Stimulated activated CD8-positive, alpha-beta memory T cell treated with anti-CD3 and anti-CD28 coated beads, Interleukin-7, amount 100 ng/mL, for 48 hours (primary cell): ENCODE measurements at regions not wholly inside any gene's neighbourhood (a gene's known extent, or its start where the extent isn't known, plus 50 kb on each side); places are given as distances from the start of the nearest gene placed in this dataset.
A peak's percentile ranks its signal among the peaks of the same experiment; 100 is the strongest.

ENCODE experiments used
- DNase-seq, 2 donors: peaks; one replicate each; pipeline ENCODE4 v3.0.0-alpha.2; 2020; ENCODE audit warnings: low read depth in 1 of 2; ENCODE audit errors: extremely low read depth in 1 of 2

GRCh38 chr6:144711661-144712060 lies 426.5 kb downstream of the UTRN start:
- DNase-seq: no peak

GRCh38 chr6:144712541-144712940 lies 427.4 kb downstream of the UTRN start:
- no peak for DNase-seq

DNA sequence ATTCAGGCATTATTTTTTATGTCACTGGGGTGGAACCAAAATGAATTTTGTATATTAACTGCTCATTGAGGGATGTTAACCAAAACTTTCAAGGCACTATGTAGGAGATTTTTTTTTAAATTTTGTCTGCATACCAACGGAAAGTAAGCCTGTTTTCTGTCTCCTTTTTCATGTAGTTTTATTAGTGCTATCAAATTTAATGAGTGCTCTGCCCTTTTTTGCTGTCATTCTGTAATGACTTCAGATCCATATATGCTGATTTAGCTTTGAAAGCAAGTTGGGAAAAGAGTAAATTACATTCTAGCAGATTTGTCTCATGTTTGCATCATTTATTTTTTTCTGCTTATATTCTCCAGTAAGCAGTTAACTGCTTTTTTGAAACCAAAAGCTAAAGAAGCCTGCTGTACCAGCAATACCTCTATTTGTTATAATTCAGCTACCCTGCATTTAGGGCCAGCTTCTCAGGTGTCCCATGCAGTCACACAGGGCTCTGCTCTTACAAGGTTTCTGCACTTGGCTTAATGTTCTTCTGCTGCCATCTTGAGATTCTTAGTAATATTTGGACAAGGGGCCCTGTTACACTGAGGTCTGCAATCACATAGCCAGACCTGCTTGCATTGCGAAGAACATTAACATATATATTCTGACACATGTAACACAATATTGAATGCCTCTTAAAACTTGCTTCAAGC lies 429.0 kb downstream of the UTRN start:
- no peak for DNase-seq

- DNase-seq: peak in 1 of 2 donors; percentile 20
Measured at GRCh38 chr6:144715344-144715743, 430.2 kb downstream of the UTRN start.

- no peak for DNase-seq
Measured at GRCh38 chr6:144718431-144718830, 433.3 kb downstream of the UTRN start.

DNA sequence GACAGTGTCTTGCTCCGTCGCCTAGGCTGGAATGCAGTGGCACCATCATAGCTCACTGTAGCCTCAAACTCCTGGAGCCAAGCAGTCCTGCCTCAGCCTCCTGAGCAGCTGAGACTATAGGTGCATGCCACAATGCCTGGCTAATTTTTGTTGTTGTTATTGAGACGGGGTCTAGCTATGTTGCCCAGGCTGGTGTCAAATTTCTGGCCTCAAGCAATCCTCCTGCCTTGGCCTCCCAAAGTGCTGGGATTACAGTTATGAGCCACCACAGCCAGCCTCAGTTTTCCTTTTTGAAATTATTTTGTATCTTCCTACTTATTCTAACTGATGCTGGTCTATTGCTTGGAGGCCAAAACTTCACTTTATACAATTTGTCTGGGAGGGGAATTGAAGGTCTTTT lies 436.1 kb downstream of the UTRN start:
- DNase-seq: no peak

DNA sequence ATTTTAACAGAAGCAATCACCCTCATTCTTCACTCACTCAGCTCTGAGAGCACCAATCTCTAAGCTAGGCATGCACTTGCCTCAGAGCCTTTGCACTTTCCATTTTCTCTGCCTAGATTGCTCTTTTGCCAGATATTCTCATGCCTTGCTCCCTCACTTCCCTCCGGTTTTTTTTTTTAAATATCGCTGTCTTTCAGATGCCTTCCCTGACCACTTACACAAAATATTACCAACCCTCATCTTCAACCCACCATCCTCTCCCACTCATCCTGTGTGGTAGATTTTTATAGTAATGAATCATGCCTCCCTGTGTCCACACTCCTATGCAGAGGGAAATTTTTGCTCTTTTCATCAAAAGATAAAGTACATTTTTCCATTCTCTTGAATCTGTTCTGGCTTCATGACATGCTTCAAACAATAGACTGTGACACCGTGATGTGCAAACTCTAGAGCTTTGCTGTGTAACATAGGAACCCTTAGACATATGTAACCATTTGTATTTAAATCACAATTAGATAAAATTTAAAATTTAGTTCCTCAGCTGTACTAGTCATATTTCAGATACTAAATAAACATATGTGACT lies 437.1 kb downstream of the UTRN start:
- DNase-seq: no peak

GRCh38 chr6:144722925-144723324 lies 437.8 kb downstream of the UTRN start:
- no peak for DNase-seq

GRCh38 chr6:144723431-144723830 lies 438.3 kb downstream of the UTRN start:
- no peak for DNase-seq

- DNase-seq: no peak
Measured at GRCh38 chr6:144724818-144725217, 439.7 kb downstream of the UTRN start.

GRCh38 chr6:144725736-144726522 lies 440.8 kb downstream of the UTRN start:
- peak; percentile 37 to 40 for DNase-seq

- DNase-seq: no peak
Measured at GRCh38 chr6:144728804-144729203, 443.7 kb downstream of the UTRN start.

DNA sequence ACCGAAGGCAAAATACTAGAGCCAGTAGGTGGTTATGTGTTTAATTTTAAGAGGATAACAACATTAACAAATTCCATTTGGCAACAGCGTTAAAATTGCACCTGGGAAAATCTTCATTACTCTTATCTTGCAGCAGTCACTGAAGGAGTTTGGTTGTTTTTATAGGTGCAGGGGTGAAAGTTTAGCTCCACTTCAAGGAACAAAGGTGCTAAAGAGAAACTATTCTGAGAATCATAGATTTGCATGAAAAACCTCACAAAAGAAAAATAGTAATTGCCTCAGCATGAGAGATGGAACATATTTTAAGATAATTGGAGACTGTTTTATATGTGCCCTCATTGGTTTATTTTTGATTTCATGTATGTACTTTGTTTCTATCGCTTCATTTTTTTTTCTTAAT lies 444.4 kb downstream of the UTRN start:
- no peak for DNase-seq

GRCh38 chr6:144730088-144730645 lies 445.0 kb downstream of the UTRN start:
- no peak for DNase-seq

- no peak for DNase-seq
Measured at GRCh38 chr6:144731229-144731628, 446.1 kb downstream of the UTRN start.

DNA sequence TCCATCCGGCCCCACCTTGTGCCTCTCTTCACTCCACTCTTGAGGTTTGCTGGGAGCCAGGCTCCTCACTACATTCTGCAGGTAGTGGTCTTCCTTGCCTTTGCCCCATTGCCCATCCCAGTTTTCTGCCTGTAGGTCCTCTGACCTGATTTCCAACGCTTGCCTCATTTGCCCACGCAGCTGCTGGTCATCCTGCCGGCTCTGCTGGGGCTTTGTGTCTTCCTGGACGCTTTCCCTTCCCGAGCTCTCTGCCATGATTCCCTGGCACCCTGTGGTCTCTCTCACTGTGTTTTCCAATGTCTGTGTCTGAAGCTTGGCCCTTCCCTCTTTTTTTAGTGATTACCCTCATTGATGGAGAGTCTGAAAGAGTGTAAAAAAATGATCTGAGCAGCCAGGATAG lies 451.6 kb downstream of the UTRN start:
- no peak for DNase-seq

- no peak for DNase-seq
Measured at GRCh38 chr6:144737998-144738397, 452.9 kb downstream of the UTRN start.

DNA sequence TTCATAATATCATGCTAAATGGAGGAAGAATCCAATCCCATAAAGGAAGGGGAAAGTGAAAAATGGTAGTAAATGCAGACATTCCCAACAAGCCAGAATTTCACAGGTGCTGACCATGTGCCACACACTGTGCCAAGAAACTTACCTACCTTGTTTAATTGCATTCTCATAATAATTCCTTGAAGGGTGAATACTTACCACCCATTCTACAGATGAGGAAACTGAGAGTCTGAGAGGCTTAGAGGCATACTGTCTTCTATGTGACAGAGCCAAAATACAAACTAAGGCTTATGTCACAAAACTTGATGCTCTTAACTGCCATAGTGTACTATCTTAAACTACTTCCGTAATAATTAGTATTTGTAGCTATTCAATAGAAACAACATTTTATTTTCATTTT lies 454.7 kb downstream of the UTRN start:
- no peak for DNase-seq

- no peak for DNase-seq
Measured at GRCh38 chr6:144741659-144742058, 456.5 kb downstream of the UTRN start.

DNA sequence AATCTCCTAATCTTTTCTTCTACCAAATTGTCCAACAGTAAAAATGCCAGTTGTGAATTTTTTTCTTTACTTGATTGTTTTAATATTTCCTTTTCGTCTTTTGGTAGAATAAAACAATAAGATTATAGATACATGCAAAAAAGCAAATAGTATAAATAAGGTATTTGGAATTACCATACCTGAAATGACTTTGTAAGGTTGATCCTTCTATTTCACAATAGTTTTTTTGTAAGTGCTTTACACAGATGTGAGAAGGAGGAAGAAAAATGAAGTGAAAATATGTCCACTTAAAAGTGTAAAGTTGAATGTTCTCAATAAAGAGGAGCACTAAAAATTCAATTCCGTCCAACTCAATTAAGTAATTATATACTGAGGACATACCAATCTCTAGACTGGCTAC lies 457.6 kb downstream of the UTRN start:
- DNase-seq: no peak

- DNase-seq: no peak
Measured at GRCh38 chr6:144744720-144745119, 459.6 kb downstream of the UTRN start.

- DNase-seq: no peak
Measured at GRCh38 chr6:144745439-144745838, 460.3 kb downstream of the UTRN start.
